ENCODE measurements at regions not wholly inside any gene's neighbourhood (a gene's known extent, or its start where the extent isn't known, plus 50 kb on each side); places are given as distances from the start of the nearest gene placed in this dataset.
"Not testable (repeated sequence)": the region's sequence is repeated elsewhere in the genome, so short reads cannot be mapped to it uniquely, and the experiment has no call there.

- Histone ChIP-seq H3K4me1 (ENCODE audit: control extremely low read depth in 1 of 4, control insufficient read depth in 4 of 4, insufficient read depth in 4 of 4, low read length in 3 of 4) (no peaks in the 10 kb centered on the region), H3K9me3 (ENCODE audit: control extremely low read depth in 1 of 5, control insufficient read depth in 4 of 5, insufficient read depth in 2 of 5, low read depth in 1 of 5, low read length in 4 of 5) (no peaks in the 10 kb centered on the region), H3K4me3 (ENCODE audit: control insufficient read depth in 1 of 7, extremely low read depth in 1 of 7, insufficient read depth in 4 of 7, low read depth in 2 of 7, low read length in 6 of 7) (no peak overlapping the region), H3K36me3 (ENCODE audit: control insufficient read depth in 4 of 4, insufficient read depth in 4 of 4, low read length in 3 of 4) (no peaks in the 10 kb centered on the region), H3K27ac (ENCODE audit: insufficient read depth in 1 of 2, low read depth in 1 of 2, low read length in 2 of 2, poor library complexity in 1 of 2, severe bottlenecking in 2 of 2) (no peak overlapping the region), H3K27me3 (replicated peaks in 2 of 5; ENCODE audit: control insufficient read depth in 4 of 5, insufficient read depth in 5 of 5, low read length in 4 of 5) (no peaks in the 10 kb centered on the region)
- no peak for DNase-seq
- 56% methylated on average over 1 of the region's 3 CpGs for WGBS (ENCODE audit: insufficient coverage)
- POLR2A ChIA-PET, result no interaction called here
- CTCF ChIA-PET, result no interaction called here
Measured at GRCh38 chrX:147228153-147228552, 413.6 kb upstream of the CXorf51A start.

GRCh38 chrX:147226801-147227200, 412.3 kb upstream of the CXorf51A start:
- Histone ChIP-seq H3K36me3 (ENCODE audit: control insufficient read depth in 4 of 4, insufficient read depth in 4 of 4, low read length in 3 of 4) (no peaks in the 10 kb centered on the region), H3K9me3 (ENCODE audit: control extremely low read depth in 1 of 5, control insufficient read depth in 4 of 5, insufficient read depth in 2 of 5, low read depth in 1 of 5, low read length in 4 of 5) (no peaks in the 10 kb centered on the region), H3K4me3 (ENCODE audit: control insufficient read depth in 1 of 7, extremely low read depth in 1 of 7, insufficient read depth in 4 of 7, low read depth in 2 of 7, low read length in 6 of 7) (no peak overlapping the region), H3K4me1 (ENCODE audit: control extremely low read depth in 1 of 4, control insufficient read depth in 4 of 4, insufficient read depth in 4 of 4, low read length in 3 of 4) (no peaks in the 10 kb centered on the region), H3K27me3 (replicated peaks in 2 of 5; ENCODE audit: control insufficient read depth in 4 of 5, insufficient read depth in 5 of 5, low read length in 4 of 5) (no peaks in the 10 kb centered on the region), H3K27ac (ENCODE audit: insufficient read depth in 1 of 2, low read depth in 1 of 2, low read length in 2 of 2, poor library complexity in 1 of 2, severe bottlenecking in 2 of 2) (no peak overlapping the region)
- WGBS (ENCODE audit: insufficient coverage), result 56% methylated on average over 1 of the region's 3 CpGs
- CTCF ChIA-PET, result no interaction called here
- DNase-seq, result no peak
- POLR2A ChIA-PET, result no interaction called here

DNA sequence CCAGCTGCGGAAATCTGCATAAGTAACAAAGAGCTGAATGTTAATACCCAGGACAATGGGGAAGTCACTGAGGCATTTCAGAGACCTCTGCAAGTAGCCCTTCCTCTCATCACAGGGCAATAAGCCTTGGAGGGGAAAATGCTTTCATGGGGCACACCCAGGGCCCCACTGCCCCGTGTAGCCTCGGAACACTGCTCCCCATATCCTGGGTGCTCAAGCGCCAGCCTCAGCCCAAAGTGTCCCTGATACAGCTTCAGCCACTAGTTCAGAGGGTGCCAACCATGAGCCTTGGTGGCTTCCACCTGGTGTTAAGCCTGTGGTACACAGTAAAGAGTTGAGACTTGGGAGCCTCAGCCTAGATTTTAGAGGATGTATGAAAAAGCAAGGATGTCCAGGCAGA, 402.8 kb upstream of the CXorf51A start:
- ChIA-PET CTCF (no interaction called here), POLR2A (no interaction called here)
- Histone ChIP-seq H3K9me3 (ENCODE audit: control extremely low read depth in 1 of 5, control insufficient read depth in 4 of 5, insufficient read depth in 2 of 5, low read depth in 1 of 5, low read length in 4 of 5) (no peaks in the 10 kb centered on the region), H3K4me3 (ENCODE audit: control insufficient read depth in 1 of 7, extremely low read depth in 1 of 7, insufficient read depth in 4 of 7, low read depth in 2 of 7, low read length in 6 of 7) (no peak overlapping the region), H3K27me3 (replicated peaks in 2 of 5; ENCODE audit: control insufficient read depth in 4 of 5, insufficient read depth in 5 of 5, low read length in 4 of 5) (no peaks in the 10 kb centered on the region), H3K27ac (ENCODE audit: insufficient read depth in 1 of 2, low read depth in 1 of 2, low read length in 2 of 2, poor library complexity in 1 of 2, severe bottlenecking in 2 of 2) (no peak overlapping the region), H3K4me1 (ENCODE audit: control extremely low read depth in 1 of 4, control insufficient read depth in 4 of 4, insufficient read depth in 4 of 4, low read length in 3 of 4) (no peaks in the 10 kb centered on the region), H3K36me3 (ENCODE audit: control insufficient read depth in 4 of 4, insufficient read depth in 4 of 4, low read length in 3 of 4) (no peaks in the 10 kb centered on the region)
- WGBS (ENCODE audit: insufficient coverage), result 72% methylated on average over 4 of the region's 4 CpGs
- no peak for DNase-seq

DNA sequence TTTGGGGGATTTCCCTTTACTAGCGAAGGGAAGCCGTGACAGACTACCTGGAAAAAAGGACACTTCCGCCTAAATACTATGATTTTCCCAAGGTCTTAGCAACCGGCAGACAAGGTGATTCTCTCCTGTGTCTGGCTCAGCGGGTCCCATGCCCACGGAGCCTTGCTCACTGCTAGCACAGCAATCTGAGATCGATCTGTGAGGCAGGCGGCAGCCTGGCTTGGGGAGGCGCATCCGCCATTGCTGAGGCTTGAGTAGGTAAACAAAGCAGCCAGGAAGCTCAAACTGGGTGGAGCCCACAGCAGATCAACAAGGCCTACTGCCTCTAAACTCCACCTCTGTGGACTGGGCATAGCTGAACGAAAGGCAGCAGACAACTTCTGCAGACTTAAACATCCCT, 385.9 kb upstream of the CXorf51A start:
- 94% methylated on average over 10 of the region's 11 CpGs for WGBS (ENCODE audit: insufficient coverage)

DNA sequence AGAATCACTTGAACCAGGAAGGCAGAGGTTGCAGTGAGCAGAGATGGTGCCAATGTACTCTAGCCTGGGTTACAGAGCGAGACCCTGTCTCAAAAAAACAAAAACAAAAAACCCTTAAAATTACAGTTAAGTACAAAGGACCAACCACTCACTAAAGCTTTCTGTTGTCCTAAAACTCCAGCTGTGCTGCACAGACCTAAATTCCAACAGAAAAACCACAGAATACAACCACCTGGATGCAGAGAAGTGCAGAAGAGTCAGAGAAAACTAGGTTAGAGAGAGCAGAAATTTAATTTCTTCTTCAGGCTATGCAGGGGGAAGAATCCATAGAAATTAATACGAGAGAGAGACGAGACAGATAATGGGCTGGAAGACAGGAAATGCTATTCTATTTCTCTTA, 376.8 kb upstream of the CXorf51A start:
- WGBS (ENCODE audit: insufficient coverage), result 100% methylated on average over 2 of the region's 3 CpGs
- CTCF ChIA-PET, result no interaction called here

More for the DNA sequence above, 385.9 kb upstream of the CXorf51A start:
- DNase-seq; CTCF ChIA-PET; H3K27ac ChIP-seq (ENCODE audit: insufficient read depth in 1 of 2, low read depth in 1 of 2, low read length in 2 of 2, poor library complexity in 1 of 2, severe bottlenecking in 2 of 2); H3K4me1 ChIP-seq (ENCODE audit: control extremely low read depth in 1 of 4, control insufficient read depth in 4 of 4, insufficient read depth in 4 of 4, low read length in 3 of 4); POLR2A ChIA-PET; H3K36me3 ChIP-seq (ENCODE audit: control insufficient read depth in 4 of 4, insufficient read depth in 4 of 4, low read length in 3 of 4); H3K9me3 ChIP-seq (ENCODE audit: control extremely low read depth in 1 of 5, control insufficient read depth in 4 of 5, insufficient read depth in 2 of 5, low read depth in 1 of 5, low read length in 4 of 5); H3K27me3 ChIP-seq (replicated peaks in 2 of 5; ENCODE audit: control insufficient read depth in 4 of 5, insufficient read depth in 5 of 5, low read length in 4 of 5); H3K4me3 ChIP-seq (ENCODE audit: control insufficient read depth in 1 of 7, extremely low read depth in 1 of 7, insufficient read depth in 4 of 7, low read depth in 2 of 7, low read length in 6 of 7): not testable (repeated sequence)

DNA sequence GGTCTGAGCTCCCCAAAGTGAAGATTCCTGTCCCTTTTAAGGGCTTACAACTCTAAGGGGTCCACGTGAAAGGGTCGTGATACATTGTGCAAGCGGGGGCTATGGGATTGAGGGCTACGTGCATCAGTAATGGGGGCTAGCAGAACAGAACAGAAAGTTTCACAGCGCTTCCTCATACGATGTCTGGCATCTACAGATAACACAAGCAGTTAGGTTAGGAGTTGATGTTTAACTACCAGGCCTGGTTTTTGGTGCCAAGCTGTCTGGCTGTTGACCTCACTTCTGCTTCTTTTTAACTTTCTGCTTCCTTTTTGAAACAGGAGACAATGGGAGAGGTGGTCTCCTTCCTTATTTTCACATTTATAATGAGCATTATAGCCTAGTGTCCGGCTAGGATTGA, 368.6 kb upstream of the CXorf51A start:
- POLR2A ChIA-PET, result no interaction called here
- CTCF ChIA-PET, result no interaction called here
- H3K36me3 ChIP-seq (ENCODE audit: control insufficient read depth in 4 of 4, insufficient read depth in 4 of 4, low read length in 3 of 4), result no peaks in the 10 kb centered on the region
- no peak overlapping the region for H3K4me3 ChIP-seq (ENCODE audit: control insufficient read depth in 1 of 7, extremely low read depth in 1 of 7, insufficient read depth in 4 of 7, low read depth in 2 of 7, low read length in 6 of 7)
- H3K4me1 ChIP-seq (ENCODE audit: control extremely low read depth in 1 of 4, control insufficient read depth in 4 of 4, insufficient read depth in 4 of 4, low read length in 3 of 4), result peaks cover 0 to 3% (median 0%) of the 10 kb centered on the region in 4 experiments
- whole genome bisulfite sequencing (ENCODE audit: insufficient coverage), result 50% methylated on average over 5 of the region's 7 CpGs
- no peaks in the 10 kb centered on the region for H3K27me3 ChIP-seq (replicated peaks in 2 of 5; ENCODE audit: control insufficient read depth in 4 of 5, insufficient read depth in 5 of 5, low read length in 4 of 5)
- H3K27ac ChIP-seq (ENCODE audit: insufficient read depth in 1 of 2, low read depth in 1 of 2, low read length in 2 of 2, poor library complexity in 1 of 2, severe bottlenecking in 2 of 2), result peak overlapping the region in 1 of 2 experiments; percentile 61
- H3K9me3 ChIP-seq (ENCODE audit: control extremely low read depth in 1 of 5, control insufficient read depth in 4 of 5, insufficient read depth in 2 of 5, low read depth in 1 of 5, low read length in 4 of 5), result no peaks in the 10 kb centered on the region
- DNase-seq, result peak; percentile 29 to 90 (median 71)

More for the DNA sequence above, 376.8 kb upstream of the CXorf51A start:
- Histone ChIP-seq H3K27me3 (replicated peaks in 2 of 5; ENCODE audit: control insufficient read depth in 4 of 5, insufficient read depth in 5 of 5, low read length in 4 of 5) (no peaks in the 10 kb centered on the region), H3K4me3 (ENCODE audit: control insufficient read depth in 1 of 7, extremely low read depth in 1 of 7, insufficient read depth in 4 of 7, low read depth in 2 of 7, low read length in 6 of 7) (no peak overlapping the region), H3K4me1 (ENCODE audit: control extremely low read depth in 1 of 4, control insufficient read depth in 4 of 4, insufficient read depth in 4 of 4, low read length in 3 of 4) (no peaks in the 10 kb centered on the region), H3K36me3 (ENCODE audit: control insufficient read depth in 4 of 4, insufficient read depth in 4 of 4, low read length in 3 of 4) (no peaks in the 10 kb centered on the region), H3K9me3 (ENCODE audit: control extremely low read depth in 1 of 5, control insufficient read depth in 4 of 5, insufficient read depth in 2 of 5, low read depth in 1 of 5, low read length in 4 of 5) (no peaks in the 10 kb centered on the region), H3K27ac (ENCODE audit: insufficient read depth in 1 of 2, low read depth in 1 of 2, low read length in 2 of 2, poor library complexity in 1 of 2, severe bottlenecking in 2 of 2) (no peak overlapping the region)
- DNase-seq, result no peak
- POLR2A ChIA-PET, result no interaction called here

DNA sequence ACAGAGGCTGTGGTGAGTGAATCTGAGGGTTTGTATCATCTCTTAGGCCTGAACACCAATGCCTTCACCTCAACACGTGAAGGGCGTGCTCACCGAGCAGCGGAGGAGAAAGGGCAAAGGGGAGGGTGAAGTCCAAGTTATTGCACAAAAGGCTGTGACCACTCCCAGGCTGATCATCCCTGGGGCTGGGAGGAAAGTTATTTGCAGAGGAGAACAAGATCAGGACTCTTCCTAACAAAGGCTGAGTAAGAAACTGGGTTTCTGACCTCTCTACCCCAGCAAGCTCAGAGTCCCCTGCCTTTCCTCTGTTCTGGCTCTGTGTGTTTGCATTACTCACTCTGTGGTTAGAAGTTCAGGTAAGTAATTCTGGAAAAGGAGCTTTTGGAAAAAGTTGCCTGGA, 366.3 kb upstream of the CXorf51A start:
- no peak overlapping the region for H3K4me3 ChIP-seq (ENCODE audit: control insufficient read depth in 1 of 7, extremely low read depth in 1 of 7, insufficient read depth in 4 of 7, low read depth in 2 of 7, low read length in 6 of 7)
- POLR2A ChIA-PET, result no interaction called here
- peaks cover 0 to 3% (median 0%) of the 10 kb centered on the region in 4 experiments for H3K4me1 ChIP-seq (ENCODE audit: control extremely low read depth in 1 of 4, control insufficient read depth in 4 of 4, insufficient read depth in 4 of 4, low read length in 3 of 4)
- H3K36me3 ChIP-seq (ENCODE audit: control insufficient read depth in 4 of 4, insufficient read depth in 4 of 4, low read length in 3 of 4), result no peaks in the 10 kb centered on the region
- no peak for DNase-seq
- no peaks in the 10 kb centered on the region for H3K27me3 ChIP-seq (replicated peaks in 2 of 5; ENCODE audit: control insufficient read depth in 4 of 5, insufficient read depth in 5 of 5, low read length in 4 of 5)
- CTCF ChIA-PET, result interaction anchor here (1.2 kb wide), 1 partner anchor 10 kb away, joined by 3 read pairs; no protein-coding TSS in a partner anchor
- 100% methylated on average over 1 of the region's 4 CpGs for WGBS (ENCODE audit: insufficient coverage)
- H3K9me3 ChIP-seq (ENCODE audit: control extremely low read depth in 1 of 5, control insufficient read depth in 4 of 5, insufficient read depth in 2 of 5, low read depth in 1 of 5, low read length in 4 of 5), result no peaks in the 10 kb centered on the region
- no peak overlapping the region for H3K27ac ChIP-seq (ENCODE audit: insufficient read depth in 1 of 2, low read depth in 1 of 2, low read length in 2 of 2, poor library complexity in 1 of 2, severe bottlenecking in 2 of 2)

Measured in common myeloid progenitor, CD34-positive (primary cell).